ENCODE measurements at regions not wholly inside any gene's neighbourhood (a gene's known extent, or its start where the extent isn't known, plus 50 kb on each side); places are given as distances from the start of the nearest gene placed in this dataset.

DNA sequence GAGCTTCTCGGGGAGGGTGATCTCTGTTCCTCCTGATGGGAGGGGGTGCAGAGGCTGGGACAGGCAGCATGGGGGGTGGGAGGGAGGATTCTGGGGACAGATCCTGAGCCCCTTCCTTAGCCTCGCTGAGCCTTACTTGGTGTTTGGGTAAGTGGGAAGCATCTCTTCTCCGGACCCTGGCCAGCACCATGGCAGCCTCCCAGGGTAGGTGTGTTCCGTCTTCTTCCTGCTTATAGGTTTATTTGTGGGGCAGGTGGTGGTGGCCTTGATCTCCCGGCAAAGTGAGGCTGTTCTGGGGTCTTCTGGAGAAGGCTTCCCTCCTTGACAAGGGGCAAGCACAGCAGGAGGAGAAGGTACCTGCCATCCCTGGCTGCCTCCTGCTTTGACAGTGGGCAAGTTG lies 226.9 kb downstream of the GLRX3 start:
- TF ChIP-seq, protein P1, sequence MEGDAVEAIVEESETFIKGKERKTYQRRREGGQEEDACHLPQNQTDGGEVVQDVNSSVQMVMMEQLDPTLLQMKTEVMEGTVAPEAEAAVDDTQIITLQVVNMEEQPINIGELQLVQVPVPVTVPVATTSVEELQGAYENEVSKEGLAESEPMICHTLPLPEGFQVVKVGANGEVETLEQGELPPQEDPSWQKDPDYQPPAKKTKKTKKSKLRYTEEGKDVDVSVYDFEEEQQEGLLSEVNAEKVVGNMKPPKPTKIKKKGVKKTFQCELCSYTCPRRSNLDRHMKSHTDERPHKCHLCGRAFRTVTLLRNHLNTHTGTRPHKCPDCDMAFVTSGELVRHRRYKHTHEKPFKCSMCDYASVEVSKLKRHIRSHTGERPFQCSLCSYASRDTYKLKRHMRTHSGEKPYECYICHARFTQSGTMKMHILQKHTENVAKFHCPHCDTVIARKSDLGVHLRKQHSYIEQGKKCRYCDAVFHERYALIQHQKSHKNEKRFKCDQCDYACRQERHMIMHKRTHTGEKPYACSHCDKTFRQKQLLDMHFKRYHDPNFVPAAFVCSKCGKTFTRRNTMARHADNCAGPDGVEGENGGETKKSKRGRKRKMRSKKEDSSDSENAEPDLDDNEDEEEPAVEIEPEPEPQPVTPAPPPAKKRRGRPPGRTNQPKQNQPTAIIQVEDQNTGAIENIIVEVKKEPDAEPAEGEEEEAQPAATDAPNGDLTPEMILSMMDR (IDR thresholded peaks at IDR 0.05 in 4 of 5, conservative IDR thresholded peaks at IDR 0.05 in 1 of 5) = no peak
- no peak for TF ChIP-seq POLR2A (IDR thresholded peaks at IDR 0.05)
